Spleen (tissue), 11 donors: ENCODE measurements at regions not wholly inside any gene's neighbourhood (a gene's known extent, or its start where the extent isn't known, plus 50 kb on each side); places are given as distances from the start of the nearest gene placed in this dataset.

ENCODE experiments used
- DNase-seq: peaks from one replicate; pipeline ENCODE4 v3.0.0-alpha.2; 2020
- H3K27ac ChIP-seq, 8 donors: fragments of 200-600 bp; sonication (generic) in 7 of 8; 1 replicate in 4 of 8; 2 replicates in 4 of 8; pipeline versions ENCODE4 v1.5.0 to v1.8.0; 2016 to 2021; ENCODE audit warnings: inconsistent platforms in 4 of 8, mild to moderate bottlenecking in 4 of 8, moderate library complexity in 1 of 8
- H3K27me3 ChIP-seq, 7 donors: fragments of 200-600 bp; sonication (generic) in 6 of 7; replicated peaks in 1 of 7; 1 replicate in 4 of 7; 2 replicates in 3 of 7; pipeline versions ENCODE4 v1.5.0 to v1.8.0; 2016 to 2021; ENCODE audit warnings: inconsistent platforms in 3 of 7, mild to moderate bottlenecking in 1 of 7
- H3K36me3 ChIP-seq, 6 donors: fragments of 200-600 bp; sonication (generic) in 5 of 6; 1 replicate in 4 of 6; 2 replicates in 2 of 6; pipeline versions ENCODE4 v1.5.0 to v1.8.0; 2016 to 2021; ENCODE audit warnings: inconsistent platforms in 2 of 6
- H3K4me1 ChIP-seq, 6 donors: fragments of 200-600 bp; sonication (generic) in 5 of 6; 1 replicate in 3 of 6; 2 replicates in 3 of 6; pipeline versions ENCODE4 v1.5.0 to v1.8.0; 2016 to 2021; ENCODE audit warnings: inconsistent platforms in 3 of 6
- H3K4me3 ChIP-seq, 8 donors: fragments of 200-600 bp; sonication (generic) in 7 of 8; 1 replicate in 4 of 8; 2 replicates in 4 of 8; pipeline versions ENCODE4 v1.5.0 to v1.8.0; 2016 to 2021; ENCODE audit warnings: inconsistent platforms in 4 of 8, mild to moderate bottlenecking in 4 of 8, moderate library complexity in 2 of 8
- H3K9me3 ChIP-seq, 8 donors: fragments of 200-600 bp; sonication (generic) in 7 of 8; 1 replicate in 4 of 8; 2 replicates in 4 of 8; pipeline versions ENCODE4 v1.5.0 to v1.8.0; 2016 to 2021; ENCODE audit warnings: inconsistent platforms in 4 of 8
- CTCF ChIP-seq, 11 experiments: fragments of 200-600 bp in 7 of 11; fragments of 450-650 bp in 4 of 11; sonication (generic) in 4 of 11; IDR thresholded peaks in 8 of 11; conservative IDR thresholded peaks in 3 of 11; 1 replicate in 7 of 11; 2 replicates in 4 of 11; pipeline versions ENCODE4 v1.4.0 to v1.8.0; 2016 to 2021; ENCODE audit warnings: antibody characterized with exemption in 11 of 11, inconsistent platforms in 4 of 11, mild to moderate bottlenecking in 1 of 11
- POLR2A ChIP-seq, 3 donors: fragments of 450-650 bp; IDR thresholded peaks; one replicate each; pipeline ENCODE4 v1.5.1; 2017; ENCODE audit warnings: antibody characterized with exemption in 3 of 3, mild to moderate bottlenecking in 1 of 3
- POLR2AphosphoS5 ChIP-seq, 3 donors: sonication (generic); formaldehyde crosslinking; IDR thresholded peaks; one replicate each; pipeline ENCODE4 v1.5.1; 2017; ENCODE audit warnings: antibody characterized with exemption in 3 of 3
- WGBS, 5 donors: extraction: QIAGEN DNeasy Blood & Tissue Kit in 3 of 5; methylation state at CpG; one replicate each; pipeline versions ENCODE4 v1.1.5 to v1.1.7; 2013 to 2018; 5-methylcytosine and 5-hydroxymethylcytosine counted together
- intact Hi-C: fragments of 100-400 bp; cut with DNase I; formaldehyde crosslinking; loops from one replicate; pipeline ENCODE4 v1.15.0; 2023; ENCODE audit warnings: low total_unique reads
- donor health status: healthy with polysubstance abuse.
- donor health status: DM: no; HTN: no; CAD: no; lungs with moderate emphysema.
- donor health status: DM: no; HTN: no; CAD: no.
- donor health status: Bipolar disorder and iron deficiency.
- donor health status: healthy.
- donor health status: DM: no; HTN: no; CAD: no.
- donor health status: DM: yes; HTN: yes; CAD: no.

GRCh38 chr17:72362376-72363088 lies 241.7 kb downstream of the SOX9 start:
- H3K4me3 ChIP-seq = no peak overlapping the region
- H3K36me3 ChIP-seq = no peaks in the 10 kb centered on the region
- H3K9me3 ChIP-seq = peaks cover 0 to 2% (median 0%) of the 10 kb centered on the region in 8 donors
- no peaks in the 10 kb centered on the region for H3K4me1 ChIP-seq
- intact Hi-C loops = no loop called here
- no peak for DNase-seq
- no peak overlapping the region for H3K27ac ChIP-seq
- TF ChIP-seq POLR2A (IDR thresholded peaks at IDR 0.05) (no peak), POLR2AphosphoS5 (IDR thresholded peaks at IDR 0.05) (no peak), CTCF (IDR thresholded peaks at IDR 0.05 in 8 of 11, conservative IDR thresholded peaks at IDR 0.05 in 3 of 11) (no peak)
- 66 to 80% (median 75%) methylated on average over 9 of the region's 9 CpGs for WGBS, 5 donors
- peaks cover 0 to 25% (median 0%) of the 10 kb centered on the region in 7 donors for H3K27me3 ChIP-seq

GRCh38 chr17:72363089-72363610 lies 242.3 kb downstream of the SOX9 start:
- DNase-seq = no peak
- intact Hi-C loops = no loop called here
- 61 to 91% (median 67%) methylated on average over 6 of the region's 6 CpGs for WGBS, 5 donors

GRCh38 chr17:72365857-72366414 lies 245.1 kb downstream of the SOX9 start:
- Histone ChIP-seq H3K9me3 (no peaks in the 10 kb centered on the region), H3K36me3 (no peaks in the 10 kb centered on the region), H3K27ac (no peak overlapping the region), H3K4me1 (no peaks in the 10 kb centered on the region), H3K4me3 (no peak overlapping the region), H3K27me3 (peaks cover 0 to 25% (median 0%) of the 10 kb centered on the region in 7 donors)
- 68 to 85% (median 75%) methylated on average over 6 of the region's 6 CpGs for WGBS, 5 donors
- no peak for DNase-seq
- TF ChIP-seq POLR2AphosphoS5 (IDR thresholded peaks at IDR 0.05) (no peak), POLR2A (IDR thresholded peaks at IDR 0.05) (no peak), CTCF (IDR thresholded peaks at IDR 0.05 in 8 of 11, conservative IDR thresholded peaks at IDR 0.05 in 3 of 11) (no peak)
- intact Hi-C loops = no loop called here

More at GRCh38 chr17:72363089-72363610, 242.3 kb downstream of the SOX9 start:
- no peak for TF ChIP-seq CTCF (IDR thresholded peaks at IDR 0.05 in 8 of 11, conservative IDR thresholded peaks at IDR 0.05 in 3 of 11)
- no peak for TF ChIP-seq POLR2AphosphoS5 (IDR thresholded peaks at IDR 0.05)
- TF ChIP-seq POLR2A (IDR thresholded peaks at IDR 0.05) = no peak
- H3K36me3 ChIP-seq = no peaks in the 10 kb centered on the region
- no peak overlapping the region for H3K4me3 ChIP-seq
- H3K4me1 ChIP-seq = no peaks in the 10 kb centered on the region
- H3K9me3 ChIP-seq = peaks cover 0 to 2% (median 0%) of the 10 kb centered on the region in 8 donors
- no peak overlapping the region for H3K27ac ChIP-seq
- peaks cover 0 to 25% (median 0%) of the 10 kb centered on the region in 7 donors for H3K27me3 ChIP-seq

GRCh38 chr17:72366626-72367025 lies 245.8 kb downstream of the SOX9 start:
- Histone ChIP-seq H3K4me3 (no peak overlapping the region), H3K27ac (no peak overlapping the region), H3K36me3 (no peaks in the 10 kb centered on the region), H3K27me3 (peaks cover 0 to 25% (median 0%) of the 10 kb centered on the region in 7 donors), H3K4me1 (no peaks in the 10 kb centered on the region), H3K9me3 (no peaks in the 10 kb centered on the region)
- WGBS, 5 donors = 75 to 86% (median 82%) methylated on average over 2 of the region's 2 CpGs
- DNase-seq = no peak
- intact Hi-C loops = no loop called here
- no peak for TF ChIP-seq POLR2AphosphoS5 (IDR thresholded peaks at IDR 0.05)
- no peak for TF ChIP-seq POLR2A (IDR thresholded peaks at IDR 0.05)
- TF ChIP-seq CTCF (IDR thresholded peaks at IDR 0.05 in 8 of 11, conservative IDR thresholded peaks at IDR 0.05 in 3 of 11) = no peak
